ENCODE measurements at regions not wholly inside any gene's neighbourhood (a gene's known extent, or its start where the extent isn't known, plus 50 kb on each side); places are given as distances from the start of the nearest gene placed in this dataset.

GRCh38 chr5:27377626-27378025 lies 339.2 kb upstream of the CDH9 start:
- Histone ChIP-seq H3K36me3 (replicated peaks in 1 of 2; ENCODE audit: control insufficient read depth in 1 of 2, insufficient read depth in 2 of 2, low read length in 1 of 2) (no peaks in the 10 kb centered on the region), H3K4me3 (ENCODE audit: low read depth in 2 of 2, low read length in 1 of 2) (no peak overlapping the region), H3K9ac (no peak overlapping the region), H3K79me2 (ENCODE audit: insufficient read depth) (no peaks in the 10 kb centered on the region), H3K27ac (ENCODE audit: low read depth in 2 of 2, low read length in 1 of 2) (no peak overlapping the region), H2AFZ (ENCODE audit: low read depth) (no peak overlapping the region), H3F3A (replicated peaks; ENCODE audit: insufficient read depth) (no peaks in the 10 kb centered on the region), H3K9me2 (no peaks in the 10 kb centered on the region), H4K20me1 (ENCODE audit: insufficient read depth) (no peaks in the 10 kb centered on the region), H3K27me3 (ENCODE audit: insufficient read depth) (no peaks in the 10 kb centered on the region), H3K4me1 (ENCODE audit: control insufficient read depth in 1 of 2, insufficient read depth in 2 of 2, low read depth in 1 of 2, low read length in 1 of 2) (no peaks in the 10 kb centered on the region; a peak in 1 of 4 replicates), H3K9me3 (no peaks in the 10 kb centered on the region), H3K4me2 (no peak overlapping the region)
- DNase-seq: no peak
- WGBS (ENCODE audit: low lambda C conversion rate): 33% methylated on average over 4 of the region's 4 CpGs
- ChIA-PET POLR2A (no interaction called here), CTCF (no interaction called here)
- TF ChIP-seq PBX3 (IDR thresholded peaks at IDR 0.05) (no peak), SIN3A (IDR thresholded peaks at IDR 0.05; ENCODE audit: borderline replicate concordance, low read depth, low read length) (no peak), TAF1 (IDR thresholded peaks at IDR 0.05; ENCODE audit: borderline replicate concordance, low read depth, low read length) (no peak), RFX5 (IDR thresholded peaks at IDR 0.05; ENCODE audit: low read length) (no peak), GATA2 (CRISPR knock-in tag; IDR thresholded peaks at IDR 0.05) (no peak), FOXJ3 (CRISPR knock-in tag; IDR thresholded peaks at IDR 0.05) (no peak), USF2 (IDR thresholded peaks at IDR 0.05; ENCODE audit: borderline replicate concordance, low read depth, low read length) (no peak), EP300 (IDR thresholded peaks at IDR 0.05; ENCODE audit: borderline replicate concordance in 1 of 2, low read depth in 1 of 2, low read length in 1 of 2) (no peak), MEF2A (IDR thresholded peaks at IDR 0.05; ENCODE audit: borderline replicate concordance, low read depth) (no peak), SMC3 (IDR thresholded peaks at IDR 0.05; ENCODE audit: low read depth, low read length) (no peak), POLR2AphosphoS5 (IDR thresholded peaks at IDR 0.05; ENCODE audit: low read depth, low read length) (no peak), CHD2 (IDR thresholded peaks at IDR 0.05; ENCODE audit: low read length, partially characterized antibody) (no peak), RCOR1 (IDR thresholded peaks at IDR 0.05; ENCODE audit: low read length) (no peak), ELF1 (IDR thresholded peaks at IDR 0.05) (no peak), YY1 (IDR thresholded peaks at IDR 0.05; ENCODE audit: low read depth) (no peak)
- TF ChIP-seq, protein P1, sequence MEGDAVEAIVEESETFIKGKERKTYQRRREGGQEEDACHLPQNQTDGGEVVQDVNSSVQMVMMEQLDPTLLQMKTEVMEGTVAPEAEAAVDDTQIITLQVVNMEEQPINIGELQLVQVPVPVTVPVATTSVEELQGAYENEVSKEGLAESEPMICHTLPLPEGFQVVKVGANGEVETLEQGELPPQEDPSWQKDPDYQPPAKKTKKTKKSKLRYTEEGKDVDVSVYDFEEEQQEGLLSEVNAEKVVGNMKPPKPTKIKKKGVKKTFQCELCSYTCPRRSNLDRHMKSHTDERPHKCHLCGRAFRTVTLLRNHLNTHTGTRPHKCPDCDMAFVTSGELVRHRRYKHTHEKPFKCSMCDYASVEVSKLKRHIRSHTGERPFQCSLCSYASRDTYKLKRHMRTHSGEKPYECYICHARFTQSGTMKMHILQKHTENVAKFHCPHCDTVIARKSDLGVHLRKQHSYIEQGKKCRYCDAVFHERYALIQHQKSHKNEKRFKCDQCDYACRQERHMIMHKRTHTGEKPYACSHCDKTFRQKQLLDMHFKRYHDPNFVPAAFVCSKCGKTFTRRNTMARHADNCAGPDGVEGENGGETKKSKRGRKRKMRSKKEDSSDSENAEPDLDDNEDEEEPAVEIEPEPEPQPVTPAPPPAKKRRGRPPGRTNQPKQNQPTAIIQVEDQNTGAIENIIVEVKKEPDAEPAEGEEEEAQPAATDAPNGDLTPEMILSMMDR (IDR thresholded peaks at IDR 0.05): no peak
- TF ChIP-seq, protein P2, sequence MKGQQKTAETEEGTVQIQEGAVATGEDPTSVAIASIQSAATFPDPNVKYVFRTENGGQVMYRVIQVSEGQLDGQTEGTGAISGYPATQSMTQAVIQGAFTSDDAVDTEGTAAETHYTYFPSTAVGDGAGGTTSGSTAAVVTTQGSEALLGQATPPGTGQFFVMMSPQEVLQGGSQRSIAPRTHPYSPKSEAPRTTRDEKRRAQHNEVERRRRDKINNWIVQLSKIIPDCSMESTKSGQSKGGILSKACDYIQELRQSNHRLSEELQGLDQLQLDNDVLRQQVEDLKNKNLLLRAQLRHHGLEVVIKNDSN (IDR thresholded peaks at IDR 0.05; ENCODE audit: borderline replicate concordance, low read depth): no peak
- TF ChIP-seq, protein P3, sequence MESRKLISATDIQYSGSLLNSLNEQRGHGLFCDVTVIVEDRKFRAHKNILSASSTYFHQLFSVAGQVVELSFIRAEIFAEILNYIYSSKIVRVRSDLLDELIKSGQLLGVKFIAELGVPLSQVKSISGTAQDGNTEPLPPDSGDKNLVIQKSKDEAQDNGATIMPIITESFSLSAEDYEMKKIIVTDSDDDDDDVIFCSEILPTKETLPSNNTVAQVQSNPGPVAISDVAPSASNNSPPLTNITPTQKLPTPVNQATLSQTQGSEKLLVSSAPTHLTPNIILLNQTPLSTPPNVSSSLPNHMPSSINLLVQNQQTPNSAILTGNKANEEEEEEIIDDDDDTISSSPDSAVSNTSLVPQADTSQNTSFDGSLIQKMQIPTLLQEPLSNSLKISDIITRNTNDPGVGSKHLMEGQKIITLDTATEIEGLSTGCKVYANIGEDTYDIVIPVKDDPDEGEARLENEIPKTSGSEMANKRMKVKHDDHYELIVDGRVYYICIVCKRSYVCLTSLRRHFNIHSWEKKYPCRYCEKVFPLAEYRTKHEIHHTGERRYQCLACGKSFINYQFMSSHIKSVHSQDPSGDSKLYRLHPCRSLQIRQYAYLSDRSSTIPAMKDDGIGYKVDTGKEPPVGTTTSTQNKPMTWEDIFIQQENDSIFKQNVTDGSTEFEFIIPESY (IDR thresholded peaks at IDR 0.05; ENCODE audit: borderline replicate concordance, low read depth): no peak
- TF ChIP-seq, protein P4, sequence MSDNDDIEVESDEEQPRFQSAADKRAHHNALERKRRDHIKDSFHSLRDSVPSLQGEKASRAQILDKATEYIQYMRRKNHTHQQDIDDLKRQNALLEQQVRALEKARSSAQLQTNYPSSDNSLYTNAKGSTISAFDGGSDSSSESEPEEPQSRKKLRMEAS (IDR thresholded peaks at IDR 0.05; ENCODE audit: low read depth): no peak

All from SK-N-SH (cell line).